Superior temporal gyrus (tissue), 1 donor: ENCODE measurements at regions not wholly inside any gene's neighbourhood (a gene's known extent, or its start where the extent isn't known, plus 50 kb on each side); places are given as distances from the start of the nearest gene placed in this dataset.

Experiments used
- DNase-seq: peaks from one replicate; pipeline ENCODE4 v3.0.0-alpha.2; 2016; ENCODE audit errors: extremely low spot score

DNA sequence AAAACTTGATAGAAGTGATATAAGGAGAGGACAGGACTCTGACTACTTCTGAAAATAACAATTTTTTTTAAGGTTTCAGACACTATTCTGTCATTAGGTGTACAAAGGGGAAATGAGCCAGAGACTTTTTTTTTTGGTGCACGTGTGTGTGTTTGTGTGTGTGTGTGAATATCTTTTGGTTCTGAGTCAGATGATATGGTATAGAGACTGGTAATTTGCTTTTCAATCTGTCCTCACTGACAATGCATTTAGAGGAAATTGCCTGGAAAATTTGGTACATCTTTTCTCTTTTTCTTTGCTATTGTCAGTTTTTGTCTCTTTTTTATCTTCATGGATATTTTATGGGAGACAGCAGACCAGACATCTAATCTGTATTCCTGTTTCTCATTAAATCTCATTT is 59.3 kb downstream of the DDIT4L start:
- no peak for DNase-seq

GRCh38 chr4:100130491-100130890 is 59.8 kb downstream of the DDIT4L start:
- no peak for DNase-seq

DNA sequence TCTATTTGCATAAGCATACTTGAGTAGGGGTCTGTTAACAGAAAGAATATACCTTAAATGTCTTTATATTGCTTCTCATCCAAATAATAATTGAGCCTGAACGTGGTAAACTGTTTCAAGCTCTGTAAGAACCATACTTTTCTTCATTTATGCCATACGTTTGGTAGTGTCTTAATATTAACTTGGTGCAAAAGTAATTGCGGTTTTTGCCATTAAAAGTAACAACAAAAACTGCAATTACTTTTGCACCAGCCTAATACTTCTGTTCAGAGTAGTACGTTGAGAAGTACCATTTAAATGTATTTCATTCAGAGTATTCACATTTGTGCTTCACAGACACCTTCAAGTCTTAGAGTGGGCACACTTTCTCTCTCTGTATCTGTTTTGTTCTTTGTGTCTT is 60.5 kb downstream of the DDIT4L start:
- no peak for DNase-seq

- DNase-seq = no peak
Measured at GRCh38 chr4:100128338-100128737, 61.9 kb downstream of the DDIT4L start.

GRCh38 chr4:100124715-100125114 is 65.6 kb downstream of the DDIT4L start:
- no peak for DNase-seq

DNA sequence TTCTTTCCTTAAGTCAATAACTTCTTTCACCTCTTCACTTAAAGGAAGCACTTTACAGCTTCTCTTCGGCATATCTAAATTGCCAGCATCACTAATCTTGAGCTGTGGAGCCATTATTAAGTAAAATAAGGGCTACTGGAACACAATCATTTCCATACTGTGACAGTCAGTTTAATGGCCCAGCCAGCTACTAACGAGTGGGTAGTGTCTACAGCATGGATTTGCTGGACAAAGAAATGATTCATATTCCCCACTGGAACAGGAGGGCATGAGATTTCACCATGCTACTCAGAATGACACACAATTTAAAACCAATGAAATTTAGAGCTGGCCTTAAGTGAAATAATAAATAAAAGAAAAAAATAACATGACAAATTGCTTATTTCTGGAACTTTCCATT is 72.1 kb downstream of the DDIT4L start:
- DNase-seq = no peak

- DNase-seq = no peak
Measured at GRCh38 chr4:100117750-100118149, 72.5 kb downstream of the DDIT4L start.

DNA sequence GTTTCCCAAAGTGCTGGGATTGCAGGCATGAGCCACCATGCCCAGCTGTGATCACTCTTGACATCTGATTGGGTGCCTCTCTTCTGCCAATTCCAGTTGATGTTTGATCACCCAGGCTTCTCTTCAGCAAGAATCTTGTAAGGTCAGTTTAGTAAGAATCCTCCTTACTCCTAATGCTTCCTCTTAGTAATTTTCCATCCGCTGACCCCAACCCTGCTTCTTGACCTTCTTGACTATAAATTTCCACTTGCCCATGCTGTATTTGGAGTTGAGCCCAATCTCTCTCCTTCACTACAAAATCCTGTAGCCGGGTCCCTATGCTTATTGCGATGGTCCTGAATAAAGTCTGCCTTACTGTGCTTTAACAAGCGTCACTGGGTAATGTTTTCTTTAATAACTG is 75.4 kb downstream of the DDIT4L start:
- DNase-seq = no peak

- no peak for DNase-seq
Measured at GRCh38 chr4:100113732-100114131, 76.5 kb downstream of the DDIT4L start.

DNA sequence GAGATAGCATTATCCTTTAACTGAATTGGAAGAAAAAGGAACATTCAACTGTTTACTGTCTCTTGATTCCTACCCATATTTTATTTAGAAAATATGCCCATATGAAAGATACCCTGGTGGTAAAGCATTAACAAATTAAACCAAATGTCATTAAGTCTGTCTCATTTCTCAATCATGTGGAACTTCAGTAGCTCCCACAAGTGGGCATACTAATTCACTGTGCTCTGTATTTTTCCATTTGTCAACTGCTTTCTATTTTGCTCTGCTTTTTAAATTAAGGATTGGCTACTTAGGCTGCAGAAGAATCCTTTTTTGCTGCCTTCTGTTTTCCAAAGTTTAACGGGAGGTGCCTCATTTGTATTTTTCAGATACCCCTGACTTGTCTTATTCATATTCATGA is 77.2 kb downstream of the DDIT4L start:
- DNase-seq = no peak

DNA sequence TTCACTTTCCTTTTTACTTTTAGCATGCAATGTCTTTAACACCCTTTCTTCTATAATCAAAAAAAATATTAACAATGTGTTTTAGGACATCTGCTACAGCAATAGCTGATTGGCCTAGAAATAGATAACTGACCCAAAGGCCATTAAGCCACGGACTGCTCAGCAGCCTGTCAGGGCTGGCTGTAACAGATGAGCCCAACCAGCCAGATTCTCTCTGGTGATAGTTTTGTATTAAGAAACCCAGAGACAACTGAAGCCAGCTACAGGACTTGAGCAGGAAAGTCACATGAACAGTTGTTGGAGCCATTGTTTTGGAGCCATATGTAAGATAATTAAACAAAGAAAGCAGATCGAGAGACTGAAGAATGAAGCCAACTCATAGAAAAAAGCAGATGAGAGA is 80.3 kb downstream of the DDIT4L start:
- no peak for DNase-seq

GRCh38 chr4:100108869-100109268 is 81.4 kb downstream of the DDIT4L start:
- no peak for DNase-seq

DNA sequence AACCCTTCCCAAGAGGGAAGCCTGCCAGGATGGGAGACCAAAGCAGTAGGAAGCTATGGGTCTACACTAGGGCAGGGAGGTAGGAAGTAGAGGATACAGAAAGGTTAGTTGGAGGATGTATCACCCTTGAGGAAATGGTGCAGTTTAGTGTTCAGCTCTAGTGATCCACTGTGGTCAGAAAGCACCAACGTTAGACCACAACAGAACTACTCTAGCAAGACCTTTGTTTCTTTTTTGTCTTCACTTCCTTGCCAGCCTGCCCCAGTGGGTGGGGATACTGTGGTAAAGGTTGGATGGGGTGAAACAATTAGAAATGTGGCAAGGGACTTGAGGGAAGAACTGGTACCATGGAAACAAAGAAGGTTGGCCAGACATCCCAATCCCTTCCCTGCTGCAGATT is 83.3 kb downstream of the DDIT4L start:
- DNase-seq = no peak

DNA sequence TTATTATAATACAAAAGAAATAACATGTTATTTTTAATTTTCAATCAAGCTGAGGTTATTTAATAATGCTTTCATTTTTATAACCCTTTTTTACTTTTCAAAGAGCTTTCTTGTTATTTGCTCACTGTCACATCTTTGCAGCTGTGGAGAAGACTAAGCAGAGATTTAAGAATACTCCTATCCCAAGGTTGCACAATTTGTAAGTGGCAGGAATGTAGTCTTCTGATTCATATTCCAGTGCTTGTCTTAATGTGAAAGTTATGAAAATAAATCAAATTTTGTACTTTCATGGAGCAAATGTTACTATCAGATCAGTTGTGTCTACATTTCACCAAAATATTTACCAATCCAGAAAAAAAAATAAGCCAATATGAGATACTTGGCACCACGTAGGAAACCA is 86.6 kb downstream of the DDIT4L start:
- DNase-seq = no peak

DNA sequence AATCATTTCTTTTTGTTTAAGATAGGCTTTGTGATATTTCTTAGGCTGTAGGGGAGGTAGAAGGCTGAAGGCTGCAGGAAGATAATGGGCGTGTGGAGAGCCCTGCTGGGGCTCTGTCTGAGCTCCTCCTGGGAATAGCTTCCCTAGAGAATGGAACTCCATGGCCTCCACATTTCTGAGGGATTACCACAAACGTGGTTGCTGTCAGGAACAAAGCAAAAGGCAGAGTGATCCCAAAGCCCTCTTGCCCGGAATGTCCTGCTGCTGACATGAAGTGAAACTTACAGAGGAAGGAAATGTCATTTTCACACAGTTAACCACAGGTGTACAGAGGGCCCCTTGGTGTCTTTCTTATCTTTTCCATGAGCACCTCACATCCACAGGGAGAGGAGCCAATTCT is 89.3 kb downstream of the DDIT4L start:
- DNase-seq = no peak

GRCh38 chr4:100099746-100100145 is 90.5 kb downstream of the DDIT4L start:
- DNase-seq = no peak

DNA sequence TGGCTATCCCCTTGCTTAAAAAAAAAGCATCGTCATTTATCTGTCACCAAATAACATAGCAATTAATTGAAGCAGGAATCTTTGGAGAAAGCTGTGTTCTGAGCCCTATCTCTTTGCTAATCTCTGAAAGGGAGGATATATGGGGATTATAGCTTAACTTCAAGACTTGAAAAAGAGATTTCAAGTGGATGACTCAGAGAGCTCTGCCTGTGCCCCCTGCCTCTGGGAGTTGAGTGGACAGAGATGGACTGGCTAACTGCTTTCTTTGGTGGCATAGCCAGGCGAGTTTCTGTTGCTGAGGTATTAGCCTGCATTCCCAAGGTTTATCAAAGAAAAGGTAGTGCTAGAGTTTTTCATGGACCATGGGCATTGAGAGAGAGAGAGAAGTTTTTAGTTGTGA is 91.6 kb downstream of the DDIT4L start:
- no peak for DNase-seq

DNA sequence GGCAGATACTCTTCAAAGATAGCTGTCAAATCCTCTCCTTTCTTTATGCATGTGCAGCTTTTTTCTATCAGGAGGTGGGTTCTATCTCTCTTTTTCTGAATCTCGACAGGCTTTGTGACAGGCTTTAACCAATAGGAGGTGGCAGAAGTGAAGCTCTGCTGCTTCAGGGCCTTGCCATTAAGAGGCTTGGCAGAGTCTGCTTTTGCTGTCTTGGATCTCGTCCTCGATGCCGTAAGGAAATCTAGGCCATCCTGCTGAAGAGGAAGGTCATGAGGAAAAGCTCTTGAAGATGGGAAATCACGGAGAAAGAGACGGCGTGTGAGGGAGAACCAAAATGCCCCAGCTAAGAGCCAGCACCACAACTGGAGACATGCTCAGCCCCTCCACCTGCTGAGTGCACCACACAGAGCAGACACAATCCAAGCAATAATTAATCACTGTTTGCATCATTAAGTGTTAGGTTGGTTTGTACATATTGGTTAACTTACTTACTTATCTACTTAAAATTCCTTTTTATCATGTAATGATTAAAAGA is 92.2 kb downstream of the DDIT4L start:
- no peak for DNase-seq

DNA sequence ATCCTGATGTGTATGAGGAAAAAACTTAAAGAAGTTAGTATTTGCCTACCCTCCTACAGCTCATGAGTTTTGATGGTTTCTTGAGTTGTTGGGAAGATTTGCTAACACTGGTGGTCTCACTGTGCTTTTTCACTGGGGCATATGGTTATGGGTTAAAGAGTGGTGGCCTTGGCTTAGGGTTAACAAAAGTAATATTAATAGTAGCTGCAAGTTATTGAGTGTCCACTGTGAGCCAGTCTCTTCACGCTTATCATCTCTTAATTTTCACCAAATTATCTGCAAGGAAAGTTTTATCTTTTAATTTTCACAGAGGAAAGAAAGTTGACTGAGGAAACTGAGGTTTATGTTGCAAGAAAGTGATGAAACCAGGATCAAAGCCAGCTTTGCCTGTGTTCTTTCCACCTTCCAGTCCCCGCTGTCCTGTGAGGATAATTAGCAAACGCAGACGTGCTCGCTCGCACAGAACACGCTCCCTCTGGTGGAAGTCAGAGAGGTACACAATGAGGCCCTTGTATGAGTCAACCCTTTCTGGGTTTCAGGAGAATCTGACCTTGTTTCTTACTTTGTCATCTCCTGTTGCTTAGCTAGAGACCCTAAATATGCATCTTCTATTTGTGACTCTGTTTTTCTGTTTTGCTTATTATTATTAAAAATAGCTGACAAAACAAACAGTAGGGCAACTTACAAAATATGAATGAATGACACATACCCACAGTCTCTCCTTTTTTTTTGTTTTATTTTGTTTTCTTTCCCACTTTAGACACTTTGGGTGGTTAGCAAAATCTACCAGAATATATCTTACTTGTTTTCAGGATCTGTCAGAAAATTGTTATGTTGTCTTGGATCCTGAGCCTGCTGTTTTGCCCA is 94.3 kb downstream of the DDIT4L start:
- DNase-seq = peak; percentile 61

DNA sequence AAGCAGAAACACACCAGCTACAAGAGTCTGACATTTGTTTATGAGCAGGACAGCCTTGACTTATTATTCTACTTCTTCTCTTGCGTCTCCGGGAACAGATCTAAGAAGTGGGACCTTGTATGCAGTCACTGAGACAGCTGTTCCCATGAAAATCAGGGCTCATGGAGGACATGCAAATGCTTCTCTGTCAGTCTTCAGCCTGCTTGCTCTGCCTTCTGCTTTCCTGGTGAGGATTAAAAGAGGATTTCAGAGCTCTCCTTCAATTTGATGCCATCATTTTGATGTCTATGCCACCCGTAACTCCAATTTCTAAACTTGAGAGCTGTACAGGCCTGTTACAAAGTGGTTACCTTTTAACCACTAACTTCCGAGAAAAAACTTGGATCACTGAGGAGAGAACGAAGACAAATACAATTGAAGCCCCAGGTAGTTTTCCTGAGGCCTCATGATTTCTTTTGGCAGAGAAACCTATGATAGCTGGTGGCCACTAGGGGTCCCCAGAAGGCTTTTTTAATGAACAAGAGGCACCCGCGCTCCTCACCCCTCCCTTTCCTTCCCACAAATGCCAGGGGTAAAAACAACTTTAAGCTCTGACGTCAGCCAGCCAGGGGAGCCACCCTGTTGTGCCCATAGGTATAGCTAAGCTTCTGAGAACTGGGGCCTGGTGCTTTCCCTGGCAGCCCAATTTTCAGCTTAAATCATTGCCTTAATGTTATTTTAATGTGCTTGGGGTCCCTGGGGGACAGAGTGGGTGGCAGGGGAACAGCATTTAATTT is 97.0 kb downstream of the DDIT4L start:
- DNase-seq = peak; percentile 82

- no peak for DNase-seq
Measured at GRCh38 chr4:100087743-100088142, 102.5 kb downstream of the DDIT4L start.

DNA sequence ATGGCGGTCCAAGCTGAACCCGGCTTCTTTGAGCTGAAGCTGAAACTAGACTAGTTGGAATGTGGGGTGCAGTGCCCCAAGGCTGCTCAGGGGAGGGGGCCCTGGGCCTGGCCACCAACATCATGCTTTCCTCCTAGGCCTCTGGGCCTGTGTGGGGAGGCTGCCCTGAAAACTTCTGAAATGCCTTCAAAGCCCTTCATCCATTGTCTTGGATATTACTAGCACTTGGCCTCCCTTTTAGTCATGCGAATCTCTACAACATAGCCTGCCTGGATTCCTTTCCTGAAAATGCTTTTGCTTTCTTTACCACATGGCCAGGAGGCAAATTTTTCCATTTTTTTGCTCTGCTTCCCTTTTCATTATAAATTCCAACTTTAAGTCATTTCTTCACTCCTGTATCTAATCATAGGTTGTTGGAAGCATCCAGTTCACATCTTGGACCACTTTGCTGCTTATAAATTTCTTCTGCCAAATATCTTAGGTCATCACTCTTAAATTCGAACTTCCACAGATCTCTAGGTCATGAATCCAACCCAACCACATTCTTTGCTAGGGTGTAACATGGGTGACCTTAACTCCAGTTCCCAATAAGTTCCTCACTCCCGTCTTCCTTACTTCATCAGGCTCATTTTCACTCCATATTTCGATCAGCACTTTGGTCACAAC is 103.4 kb downstream of the DDIT4L start:
- DNase-seq = no peak
